GM10266 (cell line): ENCODE measurements at regions not wholly inside any gene's neighbourhood (a gene's known extent, or its start where the extent isn't known, plus 50 kb on each side); places are given as distances from the start of the nearest gene placed in this dataset.
"Not testable (repeated sequence)": the region's sequence is repeated elsewhere in the genome, so short reads cannot be mapped to it uniquely, and the experiment has no call there.

ENCODE experiments used
- DNase-seq: peaks from one replicate; pipeline ENCODE4 v3.0.0; 2012; ENCODE audit errors: extremely low spot score
- TF ChIP-seq, protein P1 (sequence below): IDR thresholded peaks from 2 replicates; pipeline ENCODE4 v1.5.1; 2012; ENCODE audit warnings: mild to moderate bottlenecking, low read depth; ENCODE audit not compliant: control insufficient read depth, insufficient read depth; ENCODE audit errors: missing control alignments

DNA sequence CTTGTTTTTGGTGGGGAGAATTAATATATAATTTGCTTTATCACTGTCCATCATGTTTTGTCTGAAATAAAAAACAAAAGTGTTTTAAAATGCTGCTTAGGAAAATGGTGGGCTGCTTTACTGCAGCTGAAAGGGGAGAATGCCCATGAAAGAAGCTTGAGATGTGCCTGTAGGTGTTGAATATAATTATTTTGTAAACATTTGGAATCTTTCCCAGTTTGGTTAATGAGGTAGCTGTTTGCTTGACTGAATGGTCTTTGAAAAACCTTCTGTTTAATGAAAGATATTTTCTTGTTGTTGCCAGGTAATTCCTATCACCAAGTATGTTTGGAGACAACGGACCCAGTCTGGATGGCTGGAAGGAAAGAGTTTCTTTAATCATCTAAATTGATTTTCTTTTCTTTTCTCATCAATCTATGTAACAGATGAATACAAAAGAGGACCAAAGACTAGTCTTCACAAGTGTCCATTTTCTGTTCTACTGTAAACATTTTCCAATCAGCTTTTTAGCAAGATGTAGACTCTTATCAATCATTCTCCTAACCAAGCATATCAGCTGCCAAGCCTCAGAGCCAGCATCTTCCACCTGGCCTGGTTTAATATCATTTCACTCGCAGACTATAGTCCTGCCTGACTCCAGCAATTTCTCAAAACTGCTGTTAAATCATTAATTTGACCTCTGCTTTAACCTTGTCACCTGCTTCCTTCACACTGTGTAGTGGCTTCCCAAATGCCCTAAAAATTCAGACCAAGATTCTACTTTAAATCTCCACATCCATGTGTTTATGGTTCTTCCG, 441.2 kb upstream of the CHD1 start:
- TF ChIP-seq, protein P1, sequence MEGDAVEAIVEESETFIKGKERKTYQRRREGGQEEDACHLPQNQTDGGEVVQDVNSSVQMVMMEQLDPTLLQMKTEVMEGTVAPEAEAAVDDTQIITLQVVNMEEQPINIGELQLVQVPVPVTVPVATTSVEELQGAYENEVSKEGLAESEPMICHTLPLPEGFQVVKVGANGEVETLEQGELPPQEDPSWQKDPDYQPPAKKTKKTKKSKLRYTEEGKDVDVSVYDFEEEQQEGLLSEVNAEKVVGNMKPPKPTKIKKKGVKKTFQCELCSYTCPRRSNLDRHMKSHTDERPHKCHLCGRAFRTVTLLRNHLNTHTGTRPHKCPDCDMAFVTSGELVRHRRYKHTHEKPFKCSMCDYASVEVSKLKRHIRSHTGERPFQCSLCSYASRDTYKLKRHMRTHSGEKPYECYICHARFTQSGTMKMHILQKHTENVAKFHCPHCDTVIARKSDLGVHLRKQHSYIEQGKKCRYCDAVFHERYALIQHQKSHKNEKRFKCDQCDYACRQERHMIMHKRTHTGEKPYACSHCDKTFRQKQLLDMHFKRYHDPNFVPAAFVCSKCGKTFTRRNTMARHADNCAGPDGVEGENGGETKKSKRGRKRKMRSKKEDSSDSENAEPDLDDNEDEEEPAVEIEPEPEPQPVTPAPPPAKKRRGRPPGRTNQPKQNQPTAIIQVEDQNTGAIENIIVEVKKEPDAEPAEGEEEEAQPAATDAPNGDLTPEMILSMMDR = no peak
- no peak for DNase-seq

DNA sequence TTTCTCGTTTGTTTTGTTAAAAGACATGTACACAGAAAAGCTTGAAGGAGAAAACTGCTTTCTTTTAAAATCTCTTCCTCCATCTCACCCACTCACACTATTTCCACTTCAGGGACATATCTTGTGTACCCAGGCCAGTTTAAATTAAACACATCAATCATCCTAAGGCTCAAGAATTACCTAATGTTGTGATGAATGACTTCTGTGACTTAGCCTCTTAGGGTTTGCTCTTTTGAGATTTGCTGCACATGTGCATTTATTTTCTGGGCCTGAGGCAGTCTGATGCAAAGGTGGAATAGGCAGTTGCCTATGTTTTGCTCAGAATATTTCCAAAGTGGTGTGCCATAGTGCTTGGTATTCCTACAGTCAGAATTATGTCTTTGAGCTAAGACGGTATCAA, 439.9 kb upstream of the CHD1 start:
- no peak for DNase-seq
- TF ChIP-seq, protein P1 = no peak

DNA sequence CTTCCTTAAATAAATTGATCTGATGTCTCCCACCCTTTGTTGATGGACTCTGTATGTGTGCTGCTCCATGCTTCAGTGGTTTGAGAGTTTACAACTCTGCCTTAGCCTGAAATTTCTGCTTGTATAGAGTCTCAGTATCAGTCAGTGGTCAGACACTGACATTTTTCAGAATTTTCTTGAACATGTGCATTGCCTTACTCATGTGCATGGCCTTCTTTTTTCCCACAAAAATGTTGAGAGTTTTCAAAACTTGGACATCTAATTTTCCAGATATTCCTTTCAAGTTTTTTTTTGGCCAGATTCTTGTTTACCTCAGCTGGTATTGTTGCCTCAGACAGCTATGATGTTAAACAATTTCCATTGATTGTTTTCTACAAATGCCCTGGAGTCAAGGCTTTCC, 427.1 kb upstream of the CHD1 start:
- no peak for DNase-seq
- TF ChIP-seq, protein P1 = no peak

DNA sequence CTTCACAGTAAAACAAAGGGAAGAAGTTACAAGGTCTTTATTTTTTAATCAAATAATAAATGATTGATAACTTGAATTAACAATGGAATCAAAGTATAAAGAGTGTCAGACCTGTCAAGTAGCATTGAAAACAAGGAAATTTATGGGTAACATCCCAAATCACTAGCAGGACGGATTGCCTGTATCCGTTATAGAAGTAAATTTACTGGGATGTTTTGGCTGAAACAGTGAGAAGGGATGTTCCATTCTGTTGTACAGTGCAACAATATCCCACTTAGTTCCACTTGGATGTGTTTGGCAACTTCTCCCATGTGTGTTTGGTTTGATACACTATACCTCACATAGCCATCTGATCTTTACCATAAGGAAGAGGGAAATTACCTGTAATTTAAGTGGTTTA, 421.0 kb upstream of the CHD1 start:
- DNase-seq = no peak
- TF ChIP-seq, protein P1 = no peak

DNA sequence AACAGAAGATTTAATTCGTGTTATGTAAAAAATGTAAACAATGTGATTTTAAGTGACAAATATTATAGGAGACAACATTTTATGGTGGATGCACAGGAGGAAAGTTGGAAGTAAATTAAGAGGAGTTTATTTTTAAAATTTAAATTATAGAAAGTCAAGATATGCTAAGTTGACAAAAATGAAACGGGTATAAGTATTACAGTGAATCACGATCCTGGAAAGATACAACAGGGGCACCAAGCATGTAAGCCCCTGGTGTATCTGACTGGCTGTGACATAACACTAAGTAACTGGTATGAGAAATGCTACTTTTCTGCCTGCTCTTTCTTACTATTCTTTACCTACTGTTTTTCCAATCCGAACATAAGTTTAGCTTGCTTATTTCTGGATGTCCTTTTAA, 419.8 kb upstream of the CHD1 start:
- TF ChIP-seq, protein P1 = no peak

DNA sequence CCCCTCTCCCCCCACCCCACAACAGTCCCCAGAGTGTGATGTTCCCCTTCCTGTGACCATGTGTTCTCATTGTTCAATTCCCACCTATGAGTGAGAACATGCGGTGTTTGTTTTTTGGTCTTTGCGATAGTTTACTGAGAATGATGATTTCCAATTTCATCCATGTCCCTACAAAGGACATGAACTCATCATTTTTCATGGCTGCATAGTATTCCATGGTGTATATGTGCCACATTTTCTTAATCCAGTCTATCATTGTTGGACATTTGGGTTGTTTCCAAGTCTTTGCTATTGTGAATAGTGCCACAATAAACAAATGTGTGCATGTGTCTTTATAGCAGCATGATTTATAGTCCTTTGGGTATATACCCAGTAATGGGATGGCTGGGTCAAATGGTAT, 411.0 kb upstream of the CHD1 start:
- DNase-seq = not testable (repeated sequence)

More for the DNA sequence above, 419.8 kb upstream of the CHD1 start:
- no peak for DNase-seq

DNA sequence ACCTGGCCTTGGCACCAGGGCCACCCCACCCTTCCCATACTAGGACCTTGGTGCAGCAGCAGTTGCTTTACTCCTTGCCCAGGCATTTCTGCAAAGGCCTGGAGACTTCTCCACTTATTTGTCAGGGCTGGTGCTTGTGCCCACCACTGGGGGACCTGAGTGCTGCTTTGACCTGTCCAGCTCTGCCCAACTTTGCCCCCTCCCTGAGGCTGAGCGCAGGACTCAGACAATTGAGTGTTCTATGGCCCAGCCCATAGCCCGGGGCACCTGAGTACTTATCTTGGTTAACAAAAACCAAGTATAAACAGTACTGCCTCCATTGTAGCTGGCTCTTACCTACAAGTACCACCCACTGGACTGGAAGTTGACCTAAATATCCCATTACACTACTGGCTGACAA, 406.1 kb upstream of the CHD1 start:
- DNase-seq = no peak

More for the DNA sequence above, 406.1 kb upstream of the CHD1 start:
- TF ChIP-seq, protein P1 = no peak
